NCI-H345 (cell line): ENCODE measurements at regions not wholly inside any gene's neighbourhood (a gene's known extent, or its start where the extent isn't known, plus 50 kb on each side); places are given as distances from the start of the nearest gene placed in this dataset.
"Not testable (repeated sequence)": the region's sequence is repeated elsewhere in the genome, so short reads cannot be mapped to it uniquely, and the experiment has no call there.

ENCODE experiments used
- DNase-seq: peaks from one replicate; lab custom pipeline; 2025; lab: John Stamatoyannopoulos, UW

DNA sequence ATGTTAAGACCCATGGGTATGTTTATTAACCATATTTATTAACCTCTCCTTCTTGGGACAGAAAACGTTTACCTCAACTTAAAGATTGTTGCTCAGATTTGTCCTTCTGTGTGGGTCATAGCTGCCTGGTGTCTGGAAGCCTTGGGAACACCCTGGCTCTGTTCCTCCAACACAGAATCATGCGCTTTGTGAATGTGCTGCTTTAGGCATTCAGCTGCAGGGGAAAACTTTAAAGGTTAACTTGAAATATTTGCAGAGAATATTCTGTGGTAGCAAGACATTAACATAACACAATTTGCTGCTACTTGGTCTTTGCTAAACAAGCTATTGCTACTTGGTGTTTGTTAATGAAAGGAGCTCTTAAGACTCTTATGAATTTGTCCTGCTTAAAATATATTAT is 50.5 kb upstream of the THOC3 start:
- not testable (repeated sequence) for DNase-seq

DNA sequence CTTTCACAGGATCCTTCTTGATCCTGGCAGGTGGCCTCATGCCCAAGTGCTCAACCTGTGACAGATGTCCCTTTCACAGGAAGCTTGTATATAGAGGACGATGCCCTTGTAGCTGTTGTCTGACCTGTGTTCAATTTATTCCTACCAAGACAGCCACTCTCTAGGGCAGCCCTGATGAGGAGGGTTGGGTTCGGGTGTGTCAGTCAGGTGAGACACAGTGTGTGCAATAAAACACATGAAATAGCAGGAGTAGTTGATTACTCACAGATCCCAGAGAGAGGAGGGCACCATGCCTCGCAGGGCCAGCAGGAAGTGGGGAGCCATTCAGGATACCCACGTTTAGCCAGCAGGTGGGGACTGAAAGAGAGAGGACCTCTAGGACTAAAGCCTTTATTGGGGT is 52.7 kb upstream of the THOC3 start:
- DNase-seq = not testable (repeated sequence)

DNA sequence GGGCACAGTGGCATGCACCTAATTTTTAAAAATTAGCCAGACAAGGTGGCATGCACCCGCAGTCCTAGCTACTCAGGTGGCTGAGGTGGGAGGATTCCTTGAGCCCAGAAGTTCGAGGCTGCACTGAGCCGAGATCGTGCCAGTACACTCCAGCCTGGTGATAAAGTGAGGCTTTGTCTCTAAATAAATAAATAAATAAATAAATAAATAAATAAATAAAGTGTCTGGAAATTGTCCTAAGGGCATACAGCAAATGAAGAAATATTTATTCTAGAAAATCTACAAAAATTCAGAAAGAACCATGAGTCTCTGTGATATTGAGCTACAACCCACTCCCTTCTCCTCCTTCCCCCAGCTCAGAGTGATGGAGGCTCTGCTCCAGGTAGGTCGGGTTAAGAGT is 55.4 kb upstream of the THOC3 start:
- DNase-seq = not testable (repeated sequence)

DNA sequence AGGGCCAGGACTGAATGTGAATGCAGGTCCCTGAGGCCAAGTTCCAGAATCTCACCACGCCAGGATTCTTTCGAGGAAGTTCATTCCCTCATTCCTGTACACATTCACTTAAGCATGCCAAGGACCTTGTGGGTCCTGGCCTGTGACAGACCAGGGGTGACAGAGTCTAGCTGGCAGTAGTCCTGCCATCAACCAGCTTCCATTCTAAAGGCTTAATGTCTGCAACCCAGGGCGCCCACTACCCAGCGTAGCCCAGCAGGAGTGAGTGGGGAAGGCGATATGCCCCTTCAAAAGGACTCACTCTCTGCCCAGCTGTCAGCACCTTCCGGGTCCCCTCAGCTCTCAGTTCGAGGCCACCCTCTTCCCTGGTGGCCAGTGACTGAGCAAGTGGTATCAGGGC is 61.3 kb upstream of the THOC3 start:
- not testable (repeated sequence) for DNase-seq

DNA sequence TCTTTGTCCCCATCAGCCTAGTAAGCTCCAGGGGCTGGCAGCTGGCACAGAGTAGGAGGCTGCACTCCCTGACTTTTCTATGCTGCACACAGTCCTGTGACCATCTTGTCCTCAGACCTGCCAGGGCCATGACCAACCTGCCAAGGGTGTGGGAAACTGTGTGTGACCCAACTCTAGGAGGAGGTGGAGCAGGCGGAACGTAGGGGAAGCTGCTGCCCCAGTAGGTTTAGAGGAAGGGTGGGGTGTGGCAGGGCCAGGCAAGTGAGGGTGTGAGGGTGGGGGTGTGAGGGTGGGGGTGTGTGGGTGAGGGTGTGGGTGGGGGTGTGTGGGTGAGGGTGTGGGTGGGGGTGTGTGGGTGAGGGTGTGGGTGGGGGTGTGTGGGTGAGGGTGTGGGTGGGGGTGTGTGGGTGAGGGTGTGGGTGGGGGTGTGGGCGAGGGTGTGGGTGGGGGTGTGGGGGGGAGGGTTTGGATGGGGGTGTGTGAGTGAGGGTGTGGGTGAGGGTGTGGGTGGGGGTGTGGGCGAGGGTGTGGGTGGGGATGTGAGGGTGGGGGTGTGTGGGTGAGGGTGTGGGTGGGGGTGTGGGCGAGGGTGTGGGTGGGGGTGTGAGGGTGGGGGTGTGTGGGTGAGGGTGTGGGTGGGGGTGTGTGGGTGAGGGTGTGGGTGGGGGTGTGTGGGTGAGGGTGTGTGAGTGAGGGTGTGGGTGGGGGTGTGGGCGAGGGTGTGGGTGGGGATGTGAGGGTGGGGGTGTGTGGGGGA is 62.4 kb upstream of the THOC3 start:
- not testable (repeated sequence) for DNase-seq

DNA sequence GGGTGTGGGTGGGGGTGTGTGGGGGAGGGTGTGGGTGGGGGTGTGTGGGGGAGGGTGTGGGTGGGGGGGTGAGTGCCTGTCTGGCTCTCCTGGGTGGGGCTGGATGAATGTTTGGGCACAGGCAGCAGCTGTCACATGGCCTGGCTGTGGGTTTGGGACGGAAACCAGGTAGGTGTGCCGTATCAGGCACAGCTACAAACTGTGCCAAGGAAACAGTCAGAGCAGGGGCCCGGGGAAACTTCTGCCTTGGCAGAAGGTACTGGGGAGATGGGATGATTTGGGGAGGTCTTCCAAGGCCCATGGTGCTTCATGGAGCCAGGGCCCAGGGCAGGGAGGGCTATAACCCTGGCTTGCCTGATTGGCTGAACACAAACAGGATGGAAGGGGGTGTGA is 63.0 kb upstream of the THOC3 start:
- not testable (repeated sequence) for DNase-seq

DNA sequence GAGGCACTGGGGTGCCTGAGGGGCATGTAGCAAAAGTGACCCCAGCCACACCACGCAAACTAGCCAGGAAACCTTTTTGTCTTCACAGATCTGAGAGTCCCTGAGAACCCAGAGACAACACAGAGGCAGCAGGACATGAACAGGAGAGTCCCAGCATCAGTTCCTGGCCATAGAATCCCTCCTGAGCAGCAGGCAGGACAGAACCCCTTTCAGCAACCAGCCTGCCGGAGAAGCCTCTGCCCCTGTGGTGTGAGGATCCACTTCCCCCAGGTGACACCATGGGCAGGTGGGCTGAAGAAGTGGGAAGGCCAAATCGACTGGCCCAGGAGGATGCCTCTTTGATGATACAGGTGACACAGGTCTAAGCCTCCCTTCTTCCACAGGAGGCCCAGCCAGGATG is 65.1 kb upstream of the THOC3 start:
- not testable (repeated sequence) for DNase-seq

DNA sequence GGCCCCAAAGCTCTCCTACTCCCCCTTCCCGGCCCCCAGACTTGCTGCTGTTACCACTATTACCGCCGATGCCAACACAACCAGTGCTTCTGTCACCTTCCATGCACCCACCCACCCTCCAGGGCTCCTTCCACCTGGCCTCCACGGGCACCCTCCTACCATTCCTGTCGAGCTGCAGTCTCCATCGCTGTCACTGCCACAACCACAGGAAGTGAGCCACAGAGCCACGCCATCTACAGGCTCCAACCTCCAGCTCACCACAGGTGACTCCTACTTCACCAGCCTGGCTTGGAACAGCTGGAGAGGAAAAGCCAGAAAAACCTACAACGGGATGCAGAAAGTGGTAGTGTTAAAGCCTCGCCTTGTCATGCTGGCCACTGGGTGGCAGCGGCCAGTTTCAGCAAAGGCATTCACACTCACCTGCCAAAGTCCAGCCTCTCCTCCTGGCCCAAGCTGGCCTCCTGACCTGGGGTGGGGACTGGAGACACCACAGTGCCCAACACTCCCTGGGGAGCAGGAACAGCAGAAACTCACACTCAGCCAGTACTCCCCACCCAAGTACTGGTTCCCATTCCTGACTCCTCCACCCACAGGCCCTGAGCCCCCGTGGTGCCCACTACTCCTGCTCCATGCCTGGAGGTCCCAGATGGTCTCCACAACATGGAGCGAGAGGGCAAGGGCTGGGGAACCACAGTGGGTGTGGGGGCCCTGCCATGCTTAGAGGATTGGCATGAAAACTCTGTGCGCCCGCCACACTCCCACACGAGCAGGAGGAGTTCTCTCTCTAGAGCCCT is 66.5 kb upstream of the THOC3 start:
- not testable (repeated sequence) for DNase-seq

DNA sequence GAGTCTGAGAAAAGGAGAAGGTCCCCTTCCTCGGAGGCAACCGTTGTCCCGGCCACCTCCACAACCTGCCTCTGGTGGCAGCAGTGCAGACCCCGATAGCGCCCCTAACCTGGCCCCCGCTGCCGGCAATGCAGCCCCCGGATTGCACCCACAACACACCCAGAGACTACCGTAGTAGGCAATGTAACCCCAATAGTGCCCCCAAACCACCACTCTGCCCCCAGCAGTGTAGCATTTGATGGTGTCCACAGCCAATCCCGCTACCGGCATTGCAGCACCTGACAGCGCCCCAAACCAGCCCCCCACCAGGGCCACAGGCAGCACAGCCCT is 67.1 kb upstream of the THOC3 start:
- DNase-seq = not testable (repeated sequence)

DNA sequence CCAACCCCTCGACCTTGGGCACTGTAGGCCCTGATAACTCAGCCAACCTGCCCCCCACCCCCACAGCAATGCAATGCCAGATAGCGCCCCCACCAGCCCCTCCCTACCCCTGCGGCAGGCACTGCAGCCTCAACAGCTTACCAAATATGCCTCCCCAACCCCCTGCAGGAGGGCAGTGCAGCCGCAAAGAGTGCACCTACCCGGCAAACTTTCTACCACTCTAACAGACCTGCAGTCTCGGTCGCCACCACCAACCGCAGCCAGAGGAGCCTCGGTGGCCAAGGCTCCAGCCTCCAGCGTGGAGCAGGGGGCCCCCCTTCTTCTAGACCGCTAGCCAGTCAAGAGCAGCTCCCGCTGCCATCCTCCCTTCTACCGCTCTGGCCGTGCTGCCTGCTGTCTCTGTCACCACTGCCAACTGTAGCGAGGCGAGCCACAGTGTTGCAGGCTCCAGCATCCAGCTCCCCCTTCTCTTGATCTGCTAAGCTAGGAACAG is 67.7 kb upstream of the THOC3 start:
- not testable (repeated sequence) for DNase-seq

DNA sequence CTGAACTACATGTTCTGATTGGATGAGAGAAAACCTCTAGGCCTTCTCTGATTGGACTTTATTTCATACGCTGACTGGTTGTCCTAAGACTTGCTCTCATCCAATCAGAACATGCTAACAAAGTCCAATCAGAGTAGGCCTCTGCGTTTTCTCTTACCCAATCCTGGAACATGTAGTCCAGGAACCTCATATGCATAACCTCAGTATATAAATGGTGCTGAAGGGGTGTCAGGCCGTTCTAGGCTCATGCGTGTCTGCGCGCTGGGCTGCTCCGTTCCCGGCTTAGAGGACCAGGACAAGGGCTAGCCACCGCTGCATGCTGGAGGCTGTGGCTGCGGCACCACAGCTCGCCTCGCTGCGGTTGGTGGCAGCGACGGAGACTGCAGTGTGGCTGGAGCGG is 68.3 kb upstream of the THOC3 start:
- DNase-seq = not testable (repeated sequence)

DNA sequence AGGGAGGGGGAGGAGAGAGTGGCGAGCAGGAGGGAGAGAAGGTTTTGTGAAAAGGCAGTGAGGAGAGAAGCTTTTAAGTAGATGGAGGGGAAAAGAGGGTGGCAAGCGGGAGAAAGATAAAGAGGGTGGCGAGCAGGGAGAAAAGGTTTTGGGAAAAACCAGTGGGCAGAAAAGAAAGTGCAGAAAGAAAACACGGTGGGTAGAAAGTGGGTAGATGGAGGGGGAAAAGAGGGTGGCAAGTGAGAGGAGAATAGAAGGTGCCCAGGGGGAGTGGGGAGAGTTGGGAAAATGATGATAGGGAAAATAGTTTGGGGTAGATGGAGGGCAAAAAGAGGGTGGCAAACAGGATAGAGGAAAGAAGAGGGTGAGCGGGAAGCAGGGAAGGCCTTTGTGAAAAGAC is 69.1 kb upstream of the THOC3 start:
- DNase-seq = not testable (repeated sequence)

DNA sequence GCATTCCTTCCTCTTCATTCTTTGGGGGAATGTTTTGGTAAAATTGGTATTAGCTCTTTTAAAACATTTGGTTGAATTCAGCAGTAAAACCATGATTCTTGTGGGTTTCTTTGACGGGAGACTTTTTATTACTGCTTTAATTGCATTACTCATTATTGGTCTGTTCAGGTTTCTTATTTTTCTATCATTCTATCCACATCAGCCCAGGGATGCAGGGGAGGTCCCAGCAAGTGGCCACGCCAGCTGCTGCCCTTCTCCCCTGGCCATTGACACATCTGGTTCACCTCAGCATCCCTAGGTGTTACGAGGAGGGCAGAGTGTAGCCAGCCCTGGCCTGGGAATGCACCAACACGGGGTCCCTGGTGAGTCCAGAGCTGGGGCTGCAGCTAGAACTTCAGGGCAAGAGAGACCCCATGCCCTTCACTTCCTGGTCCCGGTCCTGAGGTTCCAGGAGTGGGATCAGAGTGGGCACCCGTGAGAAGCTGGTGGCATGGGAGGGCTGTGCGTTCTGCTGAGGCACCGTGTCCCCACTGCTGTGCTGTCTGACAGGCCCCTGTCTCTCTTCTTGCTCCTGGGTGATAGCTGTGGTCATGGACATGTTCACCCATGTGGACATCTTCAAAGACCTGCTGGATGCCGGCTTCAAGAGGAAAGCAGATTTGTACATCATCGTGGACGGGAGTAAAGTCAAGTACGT is 72.1 kb upstream of the THOC3 start:
- DNase-seq = not testable (repeated sequence)

DNA sequence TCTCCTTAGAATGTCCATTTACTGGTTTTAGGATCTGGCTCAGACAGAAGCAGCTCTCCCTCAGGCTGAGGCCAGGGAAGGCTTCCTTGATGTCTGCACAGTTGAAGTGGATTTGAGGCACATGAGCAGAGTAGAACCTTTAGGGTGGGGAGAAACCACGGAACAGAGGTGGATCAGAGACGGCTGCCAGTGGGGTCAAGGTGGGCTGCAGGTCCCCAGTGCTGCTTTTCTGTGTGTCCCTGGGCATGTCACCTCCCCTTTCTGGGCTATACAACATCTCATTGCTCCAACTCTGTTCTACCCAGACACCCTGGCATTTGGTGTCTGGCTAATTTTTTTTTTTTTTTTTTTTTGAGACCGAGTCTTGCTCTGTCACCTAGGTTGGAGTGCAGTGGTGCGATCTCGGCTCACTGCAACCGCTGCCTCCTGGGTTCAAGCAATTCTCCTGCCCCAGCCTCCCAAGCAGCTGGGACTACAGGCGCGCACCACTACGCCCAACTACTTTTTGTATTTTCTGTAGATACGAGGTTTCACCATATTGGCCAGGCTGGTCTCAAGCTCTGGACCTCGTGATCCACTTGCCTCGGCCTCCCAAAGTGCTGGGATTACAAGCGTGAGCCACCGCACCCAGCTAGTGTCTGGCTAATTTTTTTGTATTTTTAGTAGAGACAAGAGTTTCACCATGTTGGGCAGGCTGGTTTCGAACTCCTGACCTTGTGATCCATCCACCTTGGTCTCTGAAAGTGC is 73.3 kb upstream of the THOC3 start:
- not testable (repeated sequence) for DNase-seq

DNA sequence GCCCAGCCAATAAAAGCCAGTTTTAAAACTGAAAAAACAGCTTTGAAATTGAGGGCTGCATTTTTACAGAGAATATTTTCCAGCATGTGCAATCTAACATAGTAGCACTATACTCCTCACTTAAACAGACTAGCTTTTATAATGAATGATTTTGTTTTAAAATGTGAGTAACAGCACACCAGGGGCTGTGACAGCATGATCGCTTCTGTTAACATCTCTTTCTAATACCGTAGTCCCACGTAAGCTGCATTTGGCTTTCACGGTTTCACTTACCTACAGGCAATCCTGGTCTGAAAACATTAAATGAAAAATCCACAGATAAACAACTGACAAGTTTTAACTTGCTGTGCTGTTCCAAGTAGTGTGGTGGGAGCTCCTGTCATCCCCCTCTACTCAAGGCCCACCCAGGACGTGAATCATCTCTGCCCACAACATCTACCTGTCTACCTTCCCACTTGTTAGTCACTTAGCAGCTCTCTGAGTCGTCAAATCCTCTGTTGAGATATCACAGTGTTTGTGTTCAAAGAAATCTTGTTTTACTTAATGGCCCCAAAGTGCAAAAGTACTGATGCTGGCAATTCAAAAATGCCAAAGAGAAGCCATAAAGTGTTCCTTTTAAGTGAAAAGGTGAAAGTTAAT is 74.0 kb upstream of the THOC3 start:
- DNase-seq = not testable (repeated sequence)

DNA sequence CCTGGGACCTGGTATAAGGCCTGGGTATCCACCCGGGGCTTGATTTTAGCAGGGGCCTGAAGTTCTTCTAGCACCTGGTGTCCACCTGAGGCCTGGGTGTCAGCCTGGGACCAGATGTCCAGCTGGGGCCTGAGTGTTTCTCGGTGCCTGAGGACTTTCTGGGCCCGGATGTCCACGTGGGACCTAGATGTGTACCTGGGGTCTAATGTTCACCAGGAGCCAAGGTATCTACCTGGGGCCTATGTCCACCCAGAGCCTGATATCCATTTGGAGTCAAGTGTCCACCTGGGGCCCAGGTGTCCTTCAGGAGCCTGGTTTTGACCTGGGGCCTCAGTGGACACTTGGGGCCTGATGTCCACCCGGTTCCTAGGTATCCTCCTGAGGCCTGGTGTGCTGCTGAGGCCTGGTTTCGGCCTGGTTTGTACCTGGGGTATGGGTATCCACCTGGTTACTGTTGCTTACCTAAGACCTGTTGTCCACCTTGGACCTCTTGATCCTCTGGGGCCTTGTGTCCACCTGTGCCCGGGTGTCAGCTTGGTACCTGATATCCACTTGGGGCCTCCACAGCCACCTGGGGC is 75.2 kb upstream of the THOC3 start:
- DNase-seq = not testable (repeated sequence)

DNA sequence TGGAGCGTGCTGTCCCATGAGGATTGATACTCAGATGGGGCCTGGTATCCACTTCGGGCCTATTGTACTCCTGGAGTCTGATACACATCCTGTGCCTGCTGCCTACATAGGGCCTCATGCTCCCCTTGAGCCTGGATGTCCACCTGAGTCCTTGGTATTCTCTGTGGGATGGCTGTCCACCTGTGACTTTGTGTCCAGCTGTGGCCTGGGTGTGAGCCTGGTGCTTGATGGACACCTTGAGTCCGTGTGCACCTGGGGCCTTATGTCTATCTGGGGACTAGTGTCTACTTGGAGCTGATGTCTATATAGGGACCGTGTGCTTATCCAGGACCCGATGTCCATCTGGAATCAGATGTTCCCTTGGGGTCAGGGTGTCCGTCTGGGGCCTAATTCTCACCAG is 75.9 kb upstream of the THOC3 start:
- DNase-seq = not testable (repeated sequence)

DNA sequence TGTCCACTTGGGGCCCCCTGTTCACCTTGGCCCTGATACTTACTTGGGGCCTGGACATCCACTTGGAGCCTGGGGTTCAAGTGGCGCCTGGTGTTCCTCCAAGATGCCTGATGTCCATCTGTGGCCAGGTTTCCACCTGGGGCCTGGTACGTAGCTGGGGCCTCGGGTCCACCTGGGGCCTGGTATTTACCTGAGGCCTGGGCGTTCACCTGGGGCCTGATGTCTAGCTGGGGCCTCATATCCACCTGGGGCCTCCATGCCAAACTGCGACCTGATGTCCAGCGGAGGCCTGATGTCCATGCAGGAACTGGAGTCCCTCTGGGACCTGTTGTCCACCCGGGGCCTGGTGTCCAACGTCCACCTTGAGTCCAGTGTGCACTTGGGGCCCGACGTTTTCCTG is 76.3 kb upstream of the THOC3 start:
- not testable (repeated sequence) for DNase-seq

DNA sequence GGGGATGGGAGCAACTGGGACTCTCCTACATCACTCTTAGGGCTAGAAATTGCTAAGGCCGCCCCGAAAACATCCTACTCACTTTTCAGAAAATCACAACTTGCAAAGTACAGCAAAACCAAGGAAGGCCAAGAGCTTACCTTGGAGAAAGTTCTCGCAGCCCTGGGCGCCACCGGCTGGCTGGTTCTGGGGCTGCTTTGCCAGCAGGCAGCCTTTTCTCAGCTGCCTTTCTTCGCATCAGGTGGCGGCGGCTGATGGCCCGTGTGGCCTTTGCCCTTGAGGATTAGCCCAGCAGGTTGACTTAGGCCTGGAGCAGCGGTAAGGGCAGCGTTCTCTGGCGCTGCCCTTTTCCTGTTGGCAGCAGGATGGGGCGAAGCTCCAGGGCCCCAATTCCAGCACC is 77.3 kb upstream of the THOC3 start:
- not testable (repeated sequence) for DNase-seq

DNA sequence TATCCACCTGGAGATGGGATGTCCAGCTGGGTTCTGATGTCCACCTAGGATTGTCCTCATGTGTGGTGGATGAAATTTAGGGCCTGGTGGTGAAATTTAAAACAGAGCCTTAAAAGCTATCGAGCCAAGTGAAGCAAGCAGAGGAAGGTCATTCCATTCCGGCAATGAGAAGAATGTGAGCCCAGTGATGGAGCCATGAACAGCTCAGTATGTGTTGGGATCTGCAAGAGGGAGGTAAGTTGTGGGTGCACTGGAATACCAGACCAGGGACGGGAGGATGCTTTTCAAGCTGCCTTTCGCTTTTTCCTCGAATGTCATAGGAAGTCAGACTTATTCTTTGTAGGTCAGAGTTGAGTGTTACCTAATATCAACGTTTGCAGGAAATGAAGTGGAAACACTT is 80.6 kb upstream of the THOC3 start:
- not testable (repeated sequence) for DNase-seq
